PC-3 (cell line): ENCODE measurements at regions not wholly inside any gene's neighbourhood (a gene's known extent, or its start where the extent isn't known, plus 50 kb on each side); places are given as distances from the start of the nearest gene placed in this dataset.
A peak's percentile ranks its signal among the peaks of the same experiment; 100 is the strongest.

ENCODE experiments used
- ATAC-seq: fragments of 200-7000 bp; cut with Tn5 transposase; 2 replicates; pipeline ENCODE4 v1.9.1; 2020; ENCODE audit warnings: mild to moderate bottlenecking, moderate library complexity
- BruUV-seq: library from RNA; stranded (reverse); fragments of 400-500 nt; replicated peaks from 2 replicates; lab custom pipeline; 2021; lab: Mats Ljungman, UMichigan
- CTCF ChIA-PET: fragments of 300-600 bp; sonication (Branson Sonifier 250); formaldehyde crosslinking; loops from one replicate; lab custom pipeline; 2022; ENCODE audit warnings: antibody characterized with exemption; lab: Charles Lee
- POLR2A ChIA-PET: fragments of 300-600 bp; sonication (Branson Sonifier 250); formaldehyde crosslinking; loops from one replicate; lab custom pipeline; 2022; ENCODE audit warnings: antibody characterized with exemption; ENCODE audit not compliant: unreplicated experiment; lab: Charles Lee
- DNase-seq: peaks from one replicate; pipeline ENCODE4 v3.0.0-alpha.2; 2015
- H2AFZ ChIP-seq: fragments of 300-600 bp; sonication (generic); 2 replicates; pipeline ENCODE4 v1.6.0; 2016; ENCODE audit warnings: antibody characterized with exemption, low read length
- H3F3A ChIP-seq: fragments of 300-600 bp; sonication (generic); one replicate; pipeline ENCODE4 v1.6.0; 2017; ENCODE audit warnings: antibody characterized with exemption, low read length, control low read depth, mild to moderate bottlenecking; ENCODE audit not compliant: unreplicated experiment
- H3K27ac ChIP-seq: fragments of 300-600 bp; sonication (generic); 2 replicates; pipeline ENCODE4 v1.5.1; 2016; ENCODE audit warnings: mild to moderate bottlenecking, low read length
- H3K27me3 ChIP-seq: fragments of 300-600 bp; sonication (generic); 2 replicates; pipeline ENCODE4 v1.6.1; 2016; ENCODE audit warnings: low read length, mixed read lengths
- H3K36me3 ChIP-seq: fragments of 300-600 bp; sonication (generic); 2 replicates; pipeline ENCODE4 v1.6.1; 2016; ENCODE audit warnings: low read depth, mixed run types, low read length, mixed read lengths
- H3K4me1 ChIP-seq: fragments of 300-600 bp; sonication (generic); 2 replicates; pipeline ENCODE4 v1.5.1; 2016; ENCODE audit warnings: low read length; ENCODE audit not compliant: insufficient read depth
- H3K4me2 ChIP-seq: fragments of 300-600 bp; sonication (generic); 2 replicates; pipeline ENCODE4 v1.6.0; 2016; ENCODE audit warnings: low read length
- H3K4me3 ChIP-seq: fragments of 300-600 bp; sonication (generic); 2 replicates; pipeline ENCODE4 v1.5.1; 2016; ENCODE audit warnings: mild to moderate bottlenecking, low read length, mixed read lengths
- H3K79me2 ChIP-seq: fragments of 300-600 bp; sonication (generic); 2 replicates; pipeline ENCODE4 v1.6.1; 2017; ENCODE audit warnings: low read length, mixed read lengths
- H3K9ac ChIP-seq: fragments of 300-600 bp; sonication (generic); 2 replicates; pipeline ENCODE4 v1.6.0; 2016; ENCODE audit warnings: mild to moderate bottlenecking, low read length
- H3K9me2 ChIP-seq: fragments of 300-600 bp; sonication (generic); replicated peaks from 2 replicates; pipeline ENCODE4 v1.6.1; 2016; ENCODE audit warnings: mixed run types, low read length, mixed read lengths
- H3K9me3 ChIP-seq: fragments of 300-600 bp; sonication (generic); 2 replicates; pipeline ENCODE4 v1.6.1; 2016; ENCODE audit warnings: low read length, mixed read lengths
- H4K20me1 ChIP-seq: fragments of 300-600 bp; sonication (generic); 2 replicates; pipeline ENCODE4 v1.6.1; 2016; ENCODE audit warnings: low read length, mixed read lengths
- EZH2 ChIP-seq: fragments of 300-600 bp; sonication (generic); IDR thresholded peaks from one replicate; pipeline ENCODE4 v1.6.1; 2017; ENCODE audit warnings: antibody characterized with exemption, mild to moderate bottlenecking, low read length; ENCODE audit not compliant: unreplicated experiment
- EZH2phosphoT487 ChIP-seq: fragments of 300-600 bp; sonication (generic); IDR thresholded peaks from 2 replicates; pipeline ENCODE4 v1.6.1; 2018; ENCODE audit warnings: mild to moderate bottlenecking, antibody characterized with exemption, low read length, borderline replicate concordance
- intact Hi-C: fragments of 100-400 bp; cut with micrococcal nuclease; formaldehyde crosslinking; loops from 2 replicates; pipeline ENCODE4 v1.9.0; 2023
- TF ChIP-seq, protein P1 (sequence below): fragments of 300-600 bp; sonication (generic); conservative IDR thresholded peaks from 2 replicates; pipeline ENCODE4 v1.5.1; 2017; ENCODE audit warnings: antibody characterized with exemption, low read depth, mild to moderate bottlenecking, low read length

GRCh38 chr13:33644581-33645543 is 173.1 kb upstream of the RFC3 start:
- Histone ChIP-seq H3K4me3 (no peak overlapping the region), H2AFZ (no peak overlapping the region), H3K9me3 (no peaks in the 10 kb centered on the region), H3K79me2 (no peaks in the 10 kb centered on the region), H3K36me3 (no peaks in the 10 kb centered on the region), H3K27ac (no peak overlapping the region), H3K9ac (no peak overlapping the region), H3K4me1 (peaks cover 20% of the 10 kb centered on the region), H3K27me3 (no peaks in the 10 kb centered on the region), H3K4me2 (no peak overlapping the region), H3F3A (no peaks in the 10 kb centered on the region), H3K9me2 (no peaks in the 10 kb centered on the region), H4K20me1 (no peaks in the 10 kb centered on the region)
- ChIA-PET CTCF (no interaction called here), POLR2A (no interaction called here)
- peak; percentile 36 for DNase-seq
- intact Hi-C loops: no loop called here
- TF ChIP-seq EZH2 (no peak), EZH2phosphoT487 (no peak)
- TF ChIP-seq, protein P1, sequence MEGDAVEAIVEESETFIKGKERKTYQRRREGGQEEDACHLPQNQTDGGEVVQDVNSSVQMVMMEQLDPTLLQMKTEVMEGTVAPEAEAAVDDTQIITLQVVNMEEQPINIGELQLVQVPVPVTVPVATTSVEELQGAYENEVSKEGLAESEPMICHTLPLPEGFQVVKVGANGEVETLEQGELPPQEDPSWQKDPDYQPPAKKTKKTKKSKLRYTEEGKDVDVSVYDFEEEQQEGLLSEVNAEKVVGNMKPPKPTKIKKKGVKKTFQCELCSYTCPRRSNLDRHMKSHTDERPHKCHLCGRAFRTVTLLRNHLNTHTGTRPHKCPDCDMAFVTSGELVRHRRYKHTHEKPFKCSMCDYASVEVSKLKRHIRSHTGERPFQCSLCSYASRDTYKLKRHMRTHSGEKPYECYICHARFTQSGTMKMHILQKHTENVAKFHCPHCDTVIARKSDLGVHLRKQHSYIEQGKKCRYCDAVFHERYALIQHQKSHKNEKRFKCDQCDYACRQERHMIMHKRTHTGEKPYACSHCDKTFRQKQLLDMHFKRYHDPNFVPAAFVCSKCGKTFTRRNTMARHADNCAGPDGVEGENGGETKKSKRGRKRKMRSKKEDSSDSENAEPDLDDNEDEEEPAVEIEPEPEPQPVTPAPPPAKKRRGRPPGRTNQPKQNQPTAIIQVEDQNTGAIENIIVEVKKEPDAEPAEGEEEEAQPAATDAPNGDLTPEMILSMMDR: no peak
- no TSS peak for BruUV-seq
- peak; percentile 35; the same call in 1 of the 2 replicates for ATAC-seq

DNA sequence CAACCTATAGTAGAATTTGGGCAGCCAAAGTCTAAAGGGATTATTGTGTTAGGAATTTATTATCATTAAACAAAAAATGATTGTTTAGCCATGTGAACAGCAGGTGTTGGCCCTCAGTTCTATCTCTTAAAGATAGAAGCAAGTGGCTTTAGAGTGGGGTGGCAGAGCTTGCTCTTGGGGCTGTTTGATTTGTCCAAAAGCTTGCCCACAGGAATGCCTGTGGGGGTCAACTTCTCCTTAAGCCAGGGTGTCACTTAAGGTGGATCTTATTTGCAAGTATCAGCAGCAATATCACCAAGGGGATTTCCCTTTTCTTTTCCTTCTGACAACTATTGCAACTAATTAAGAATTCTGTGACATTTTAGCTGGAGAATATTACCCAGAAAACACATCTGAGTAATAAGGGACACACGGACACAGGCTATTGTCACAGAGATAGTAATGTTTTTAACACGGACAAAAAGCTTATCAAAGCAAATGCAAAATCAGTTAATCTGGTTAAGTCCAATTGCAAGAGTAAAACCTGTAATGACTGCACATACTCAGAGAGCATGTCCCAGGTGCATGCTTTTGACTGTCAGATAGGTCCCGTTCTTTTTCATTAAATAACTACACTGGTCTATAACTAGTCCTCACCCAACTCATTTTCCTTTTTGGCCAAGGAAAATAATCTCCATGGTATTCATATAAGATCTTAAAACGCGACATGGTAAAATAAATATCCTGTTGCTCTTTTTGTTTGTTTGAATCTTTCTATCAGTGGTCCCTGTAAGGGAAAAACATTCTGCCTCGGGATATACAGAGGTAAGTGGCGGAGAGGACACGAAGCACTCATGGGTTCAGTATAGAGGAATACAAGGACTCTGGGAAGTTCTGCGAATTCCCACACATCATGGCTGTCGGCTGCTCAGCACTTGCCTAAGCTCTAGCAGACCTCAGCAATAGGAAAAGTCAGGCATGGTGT is 172.1 kb upstream of the RFC3 start:
- Histone ChIP-seq H3K4me2 (no peak overlapping the region), H3K9me3 (no peaks in the 10 kb centered on the region), H2AFZ (no peak overlapping the region), H3K27ac (no peak overlapping the region), H3K27me3 (no peaks in the 10 kb centered on the region), H3K9ac (no peak overlapping the region), H3K79me2 (no peaks in the 10 kb centered on the region), H4K20me1 (no peaks in the 10 kb centered on the region), H3K36me3 (no peaks in the 10 kb centered on the region), H3F3A (no peaks in the 10 kb centered on the region), H3K9me2 (no peaks in the 10 kb centered on the region), H3K4me1 (peaks cover 21% of the 10 kb centered on the region), H3K4me3 (no peak overlapping the region)
- TF ChIP-seq, protein P1: no peak
- TF ChIP-seq EZH2phosphoT487 (no peak), EZH2 (no peak)
- intact Hi-C loops: no loop called here
- DNase-seq (no peak), ATAC-seq (no peak)
- ChIA-PET POLR2A (no interaction called here), CTCF (no interaction called here)
- no TSS peak for BruUV-seq
